ENCODE measurements at regions not wholly inside any gene's neighbourhood (a gene's known extent, or its start where the extent isn't known, plus 50 kb on each side); places are given as distances from the start of the nearest gene placed in this dataset.
"Not testable (repeated sequence)": the region's sequence is repeated elsewhere in the genome, so short reads cannot be mapped to it uniquely, and the experiment has no call there.

DNA sequence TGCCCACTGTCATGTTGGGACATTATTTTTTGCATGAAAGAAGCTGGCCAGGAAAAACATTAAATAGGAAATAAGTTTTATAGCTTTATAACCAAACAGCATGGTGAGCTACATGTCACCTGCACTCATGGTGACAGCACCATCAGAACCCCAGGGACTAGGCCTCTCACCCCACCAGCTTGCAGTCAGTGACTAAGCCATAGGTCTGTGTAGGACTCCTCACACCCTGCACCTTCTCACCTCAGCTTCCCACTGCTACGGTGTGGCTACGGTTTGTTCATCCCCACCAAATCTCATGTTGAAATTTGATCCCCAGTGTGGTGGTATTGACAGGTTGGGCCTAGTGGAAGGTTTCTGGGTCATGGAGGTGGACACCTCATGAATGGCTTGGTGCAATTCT, 161.3 kb upstream of the VIPR2 start:
- Histone ChIP-seq H3K36me3 (no peaks in the 10 kb centered on the region), H3K4me3 (no peak overlapping the region), H3K27ac (no peak overlapping the region), H3K27me3 (peaks cover 0 to 4% (median 0%) of the 10 kb centered on the region in 4 donors), H3K4me1 (no peaks in the 10 kb centered on the region), H3K9me3 (no peaks in the 10 kb centered on the region)
- intact Hi-C loops (cut with DNase I) = no loop called here
- 79 to 96% methylated on average over 2 of the region's 2 CpGs for WGBS, 2 donors
- no peak for DNase-seq
- TF ChIP-seq, protein P1, sequence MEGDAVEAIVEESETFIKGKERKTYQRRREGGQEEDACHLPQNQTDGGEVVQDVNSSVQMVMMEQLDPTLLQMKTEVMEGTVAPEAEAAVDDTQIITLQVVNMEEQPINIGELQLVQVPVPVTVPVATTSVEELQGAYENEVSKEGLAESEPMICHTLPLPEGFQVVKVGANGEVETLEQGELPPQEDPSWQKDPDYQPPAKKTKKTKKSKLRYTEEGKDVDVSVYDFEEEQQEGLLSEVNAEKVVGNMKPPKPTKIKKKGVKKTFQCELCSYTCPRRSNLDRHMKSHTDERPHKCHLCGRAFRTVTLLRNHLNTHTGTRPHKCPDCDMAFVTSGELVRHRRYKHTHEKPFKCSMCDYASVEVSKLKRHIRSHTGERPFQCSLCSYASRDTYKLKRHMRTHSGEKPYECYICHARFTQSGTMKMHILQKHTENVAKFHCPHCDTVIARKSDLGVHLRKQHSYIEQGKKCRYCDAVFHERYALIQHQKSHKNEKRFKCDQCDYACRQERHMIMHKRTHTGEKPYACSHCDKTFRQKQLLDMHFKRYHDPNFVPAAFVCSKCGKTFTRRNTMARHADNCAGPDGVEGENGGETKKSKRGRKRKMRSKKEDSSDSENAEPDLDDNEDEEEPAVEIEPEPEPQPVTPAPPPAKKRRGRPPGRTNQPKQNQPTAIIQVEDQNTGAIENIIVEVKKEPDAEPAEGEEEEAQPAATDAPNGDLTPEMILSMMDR (IDR thresholded peaks at IDR 0.05) = no peak
- TF ChIP-seq POLR2A (IDR thresholded peaks at IDR 0.05) = no peak

DNA sequence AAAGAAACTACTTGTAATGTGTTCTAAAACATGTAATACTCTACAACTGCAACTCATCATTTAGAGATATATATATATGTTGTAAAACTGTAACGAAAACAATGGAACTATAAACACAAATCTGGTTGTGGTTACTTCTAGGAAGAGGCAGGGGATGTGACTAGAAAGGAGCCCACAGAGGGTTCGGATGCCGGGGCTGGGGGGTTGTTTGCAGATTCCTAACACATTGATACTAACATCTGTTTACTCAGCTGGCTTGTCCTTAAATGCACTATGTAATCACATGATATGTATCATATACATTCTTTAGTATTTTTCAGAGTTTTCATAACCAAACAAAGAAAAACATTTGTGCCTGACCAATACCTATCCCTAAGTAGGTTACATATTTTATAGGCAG, 160.5 kb upstream of the VIPR2 start:
- H3K27me3 ChIP-seq; H3K4me3 ChIP-seq; H3K9me3 ChIP-seq; H3K36me3 ChIP-seq; H3K4me1 ChIP-seq; intact Hi-C loops (cut with DNase I); H3K27ac ChIP-seq; DNase-seq: not testable (repeated sequence)
- 37 to 42% methylated on average over 3 of the region's 3 CpGs for WGBS, 2 donors

DNA sequence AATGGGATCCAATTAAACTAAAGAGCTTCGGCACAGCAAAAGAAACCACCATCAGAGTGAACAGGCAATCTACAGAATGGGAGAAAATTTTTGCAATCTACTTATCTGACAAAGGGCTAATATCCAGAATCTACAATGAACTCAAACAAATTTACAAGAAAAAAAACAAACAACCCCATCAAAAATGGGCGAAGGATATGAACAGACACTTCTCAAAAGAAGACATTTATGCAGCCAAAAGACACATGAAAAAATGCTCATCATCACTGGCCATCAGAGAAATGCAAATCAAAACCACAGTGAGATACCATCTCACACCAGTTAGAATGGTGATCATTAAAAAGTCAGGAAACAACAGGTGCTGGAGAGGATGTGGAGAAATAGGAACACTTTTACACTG, 158.8 kb upstream of the VIPR2 start:
- H3K27ac ChIP-seq; DNase-seq; H3K36me3 ChIP-seq; H3K9me3 ChIP-seq; intact Hi-C loops (cut with DNase I); H3K4me1 ChIP-seq; H3K4me3 ChIP-seq; H3K27me3 ChIP-seq: not testable (repeated sequence)
- 74 to 77% methylated on average over 2 of the region's 2 CpGs for WGBS, 2 donors

GRCh38 chr7:159296093-159296681, 151.5 kb upstream of the VIPR2 start:
- DNase-seq = no peak
- no peak overlapping the region for H3K27ac ChIP-seq
- H3K27me3 ChIP-seq = no peaks in the 10 kb centered on the region
- H3K4me1 ChIP-seq = no peaks in the 10 kb centered on the region
- no peak overlapping the region for H3K4me3 ChIP-seq
- H3K9me3 ChIP-seq = peaks cover 0 to 10% (median 7%) of the 10 kb centered on the region in 3 donors
- no peaks in the 10 kb centered on the region for H3K36me3 ChIP-seq
- TF ChIP-seq, protein P1 (IDR thresholded peaks at IDR 0.05) = no peak
- TF ChIP-seq POLR2A (IDR thresholded peaks at IDR 0.05) = no peak
- intact Hi-C loops (cut with DNase I) = no loop called here
- 34 to 44% methylated on average over 4 of the region's 4 CpGs for WGBS, 2 donors

- H3K27ac ChIP-seq; H3K27me3 ChIP-seq; DNase-seq; H3K4me1 ChIP-seq; H3K36me3 ChIP-seq; H3K4me3 ChIP-seq; H3K9me3 ChIP-seq; intact Hi-C loops (cut with DNase I): not testable (repeated sequence)
Measured at GRCh38 chr7:159286487-159286886, 141.8 kb upstream of the VIPR2 start.

GRCh38 chr7:159281573-159281972, 136.9 kb upstream of the VIPR2 start:
- DNase-seq = no peak
- Histone ChIP-seq H3K4me1 (no peaks in the 10 kb centered on the region), H3K9me3 (no peaks in the 10 kb centered on the region), H3K36me3 (no peaks in the 10 kb centered on the region), H3K27me3 (no peaks in the 10 kb centered on the region), H3K4me3 (no peak overlapping the region), H3K27ac (no peak overlapping the region)
- no peak for TF ChIP-seq POLR2A (IDR thresholded peaks at IDR 0.05)
- TF ChIP-seq, protein P1 (IDR thresholded peaks at IDR 0.05) = no peak
- WGBS, 2 donors = 66 to 69% methylated on average over 2 to 3 of the region's 3 CpGs
- intact Hi-C loops (cut with DNase I) = no loop called here

DNA sequence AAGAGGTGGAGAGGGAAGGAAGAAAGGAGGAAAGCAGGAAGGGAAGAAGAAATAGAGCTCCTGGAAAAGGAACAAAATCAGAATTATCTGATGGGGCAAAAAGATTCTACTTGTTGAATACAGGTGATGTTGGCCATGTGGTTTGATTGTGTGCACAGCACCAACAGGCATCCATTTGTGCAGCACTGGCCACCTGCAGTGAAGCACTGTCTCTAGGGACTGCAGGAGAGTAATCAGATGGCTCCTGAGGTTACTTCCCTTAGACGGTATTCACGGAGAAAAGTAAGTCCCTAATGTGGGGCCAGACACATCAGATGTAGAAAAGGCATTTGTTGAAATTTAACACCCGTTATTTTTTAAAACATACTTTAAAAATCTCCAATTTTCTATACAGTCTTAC, 135.3 kb upstream of the VIPR2 start:
- H3K27me3 ChIP-seq = no peaks in the 10 kb centered on the region
- intact Hi-C loops (cut with DNase I) = no loop called here
- no peak for DNase-seq
- no peak overlapping the region for H3K4me3 ChIP-seq
- no peak overlapping the region for H3K27ac ChIP-seq
- no peaks in the 10 kb centered on the region for H3K4me1 ChIP-seq
- no peaks in the 10 kb centered on the region for H3K9me3 ChIP-seq
- H3K36me3 ChIP-seq = no peaks in the 10 kb centered on the region
- 75 to 76% methylated on average over 3 of the region's 3 CpGs for WGBS, 2 donors
- no peak for TF ChIP-seq POLR2A (IDR thresholded peaks at IDR 0.05)
- TF ChIP-seq, protein P1 (IDR thresholded peaks at IDR 0.05) = no peak

Measured in esophagus squamous epithelium (tissue), 5 donors.